ENCODE measurements at regions not wholly inside any gene's neighbourhood (a gene's known extent, or its start where the extent isn't known, plus 50 kb on each side); places are given as distances from the start of the nearest gene placed in this dataset.
A peak's percentile ranks its signal among the peaks of the same experiment; 100 is the strongest.

- no peak for DNase-seq
Observed at GRCh38 chr20:24256307-24256706, 213.1 kb upstream of the SYNDIG1 start.

- DNase-seq, result no peak
Observed at GRCh38 chr20:24254480-24254879, 214.9 kb upstream of the SYNDIG1 start.

- DNase-seq, result no peak
Observed at GRCh38 chr20:24253321-24253720, 216.1 kb upstream of the SYNDIG1 start.

- DNase-seq, result no peak
Observed at GRCh38 chr20:24245094-24245493, 224.3 kb upstream of the SYNDIG1 start.

DNA sequence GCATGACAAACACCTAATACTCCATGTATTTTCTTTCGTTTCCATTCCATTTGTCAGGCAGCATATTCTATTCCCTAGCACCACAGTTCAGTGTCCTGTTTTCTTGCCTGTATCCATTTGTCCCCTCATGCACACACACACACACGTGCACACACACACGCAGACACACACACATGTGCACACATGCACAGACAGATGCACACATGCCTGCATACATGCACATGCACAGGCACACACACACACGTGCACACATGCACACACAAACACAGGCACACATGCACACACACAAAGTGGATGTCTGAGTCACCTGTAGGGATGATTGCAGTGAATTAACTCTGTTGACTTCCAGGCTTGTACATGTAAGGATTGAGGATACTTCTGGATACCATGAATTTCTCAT, 226.7 kb upstream of the SYNDIG1 start:
- DNase-seq, result no peak

DNA sequence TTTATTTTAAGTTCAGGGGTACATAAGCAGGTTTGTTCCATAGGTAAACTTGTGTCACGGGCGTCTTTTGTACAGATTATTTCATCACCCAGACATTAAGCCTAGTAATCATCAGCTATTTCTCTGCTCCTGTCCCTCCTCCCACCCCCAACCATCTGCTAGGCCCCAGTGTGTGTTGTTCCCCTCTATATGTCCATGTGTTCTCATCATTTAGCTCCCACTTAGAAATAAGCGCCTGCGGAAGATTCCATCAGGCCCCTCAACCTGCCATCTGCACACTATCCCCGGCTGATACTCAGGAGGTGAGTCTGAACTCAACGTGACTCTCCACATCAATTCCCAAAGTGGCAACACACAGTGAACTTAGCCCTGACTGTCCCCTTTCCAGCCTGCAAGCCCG, 228.0 kb upstream of the SYNDIG1 start:
- DNase-seq, result no peak

- no peak for DNase-seq
Observed at GRCh38 chr20:24236963-24237362, 232.5 kb upstream of the SYNDIG1 start.

DNA sequence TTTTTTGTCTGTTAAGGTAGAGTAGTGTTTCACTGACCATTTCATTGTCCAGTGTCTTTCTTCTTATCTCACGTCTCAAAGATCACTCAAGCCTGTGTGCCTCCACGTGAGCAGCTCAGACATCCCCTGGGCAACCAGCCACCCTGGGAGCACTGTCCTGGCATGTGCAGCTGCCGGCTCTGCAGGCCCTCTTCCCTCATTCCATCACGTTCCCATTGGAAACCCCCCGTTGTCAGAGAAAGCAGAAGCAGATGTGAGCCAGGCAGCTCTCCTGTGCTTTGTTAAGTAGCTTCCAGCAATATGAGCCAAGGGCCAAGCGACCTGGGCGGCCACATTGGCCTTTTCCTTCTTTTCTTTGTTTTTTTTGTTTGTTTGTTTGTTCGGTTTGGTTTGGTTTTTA, 233.2 kb upstream of the SYNDIG1 start:
- peak; percentile 19 for DNase-seq

- peak; percentile 1 for DNase-seq
Observed at GRCh38 chr20:24235296-24236175, 233.9 kb upstream of the SYNDIG1 start.

DNA sequence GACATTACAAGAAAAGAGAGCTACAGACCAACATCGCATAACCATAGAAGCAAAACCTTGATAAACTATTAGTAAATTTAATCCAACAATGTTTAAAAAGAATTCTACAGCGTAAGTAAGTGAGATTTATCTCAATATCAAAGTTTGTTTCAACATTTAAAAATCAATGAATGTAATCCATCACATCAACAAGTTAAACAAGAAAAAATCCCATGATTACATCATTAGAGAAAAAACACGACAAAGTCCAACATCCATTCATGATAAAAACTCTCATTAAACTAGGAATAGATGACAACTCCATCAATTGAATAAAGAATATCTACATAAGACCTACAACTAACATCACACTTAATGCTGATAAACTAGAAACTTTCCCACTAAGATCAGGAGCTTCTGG, 239.0 kb upstream of the GGTLC1 start:
- DNase-seq, result no peak

DNA sequence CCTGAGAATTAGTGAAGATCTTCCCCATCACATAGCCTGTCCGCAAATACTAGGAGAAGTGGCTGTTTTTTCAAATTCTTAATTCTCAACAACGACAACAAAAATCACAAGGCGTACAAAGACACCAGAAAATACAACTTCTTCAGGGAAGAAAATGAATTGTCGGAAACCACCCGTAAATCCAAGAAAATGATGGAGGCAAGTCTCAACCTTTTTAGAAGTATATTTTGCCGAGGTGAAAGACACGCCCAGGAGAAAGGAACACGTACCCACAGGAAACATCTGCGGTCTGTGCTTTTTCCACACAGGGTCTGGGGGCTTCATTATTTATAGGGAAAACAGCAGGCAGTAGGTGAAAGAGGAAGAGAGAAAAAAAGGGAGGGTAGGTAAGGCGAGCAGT, 223.9 kb upstream of the GGTLC1 start:
- no peak for DNase-seq

DNA sequence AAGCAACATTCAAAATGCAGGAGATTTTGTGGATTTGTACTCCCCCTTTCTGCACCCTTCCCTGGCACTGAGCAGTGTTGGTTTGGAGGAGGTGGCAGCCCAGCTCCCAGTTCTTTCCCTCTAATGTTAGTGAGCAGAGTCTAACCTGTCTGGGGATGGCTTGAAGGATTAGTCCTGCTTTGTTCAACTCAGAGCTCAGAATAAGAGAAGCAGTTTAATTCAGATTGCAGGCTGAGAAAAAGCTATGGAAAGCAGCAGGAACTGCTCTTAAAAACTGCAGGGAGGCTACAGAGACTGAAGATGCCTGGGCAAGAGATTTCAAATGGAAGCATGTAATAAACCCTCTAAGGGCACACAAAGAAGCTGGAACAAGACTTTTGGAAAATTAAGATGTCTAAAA, 223.4 kb upstream of the GGTLC1 start:
- DNase-seq, result no peak

DNA sequence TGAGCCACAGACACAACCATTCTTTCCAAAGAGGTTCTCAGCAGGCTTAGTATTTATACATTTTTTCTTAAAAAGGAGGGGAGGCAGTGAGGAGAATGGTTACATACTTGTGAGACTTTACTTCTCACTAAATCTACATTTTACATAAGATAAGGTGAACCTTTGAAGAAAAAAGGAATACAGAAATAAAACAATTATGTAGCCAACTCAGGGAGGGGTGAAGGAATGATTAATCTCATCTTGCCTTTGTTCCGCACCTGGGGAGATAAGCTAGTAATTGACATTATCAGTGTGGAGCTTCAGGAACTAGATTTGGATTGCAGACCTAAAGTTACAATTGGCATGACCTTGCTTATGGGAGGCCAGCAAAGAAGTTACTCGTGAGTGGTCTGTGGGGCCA, 221.8 kb upstream of the GGTLC1 start:
- no peak for DNase-seq

GRCh38 chr20:24208652-24209051, 220.1 kb upstream of the GGTLC1 start:
- DNase-seq, result no peak

GRCh38 chr20:24207803-24208300, 219.3 kb upstream of the GGTLC1 start:
- no peak for DNase-seq

DNA sequence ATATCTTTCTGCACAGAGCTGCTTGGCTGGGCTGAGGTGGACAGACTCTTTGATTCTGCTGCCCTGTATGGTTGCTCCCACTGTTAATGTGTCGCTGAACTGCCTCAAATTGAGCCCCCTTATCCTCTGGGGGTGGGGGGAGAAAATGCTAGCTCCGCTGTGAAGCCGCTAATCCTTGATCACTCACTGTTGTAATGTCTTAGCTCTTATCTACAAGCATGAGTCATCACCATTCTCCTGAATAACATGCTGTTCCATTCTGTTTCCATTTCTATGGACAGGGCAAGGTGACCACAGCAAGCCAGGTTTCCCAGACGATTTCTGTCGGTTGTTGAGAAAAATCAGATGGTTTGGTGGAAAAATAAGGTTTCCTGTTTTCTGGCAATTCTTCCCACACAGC, 218.4 kb upstream of the GGTLC1 start:
- no peak for DNase-seq

- no peak for DNase-seq
Observed at GRCh38 chr20:24203526-24204183, 215.1 kb upstream of the GGTLC1 start.

DNA sequence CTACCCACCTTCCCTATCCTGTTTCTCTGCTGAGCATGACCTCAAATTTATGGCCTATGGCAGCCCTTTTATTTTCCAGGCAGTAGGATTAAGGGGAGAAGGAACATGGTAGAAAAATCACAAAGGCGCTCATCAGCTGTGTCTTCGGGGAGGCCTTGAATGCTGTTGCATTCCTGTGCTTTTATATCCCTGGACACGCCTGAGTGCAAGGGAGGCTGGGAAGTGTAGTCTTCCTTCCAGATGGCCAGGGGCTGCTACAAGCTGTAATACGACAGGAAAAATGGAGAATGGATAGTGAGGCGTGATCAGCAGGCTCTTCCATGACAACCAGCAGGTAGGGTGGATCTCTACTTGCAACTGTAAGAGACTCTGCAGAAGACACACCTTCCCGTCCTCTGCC, 210.9 kb upstream of the GGTLC1 start:
- no peak for DNase-seq

GRCh38 chr20:24194143-24194542, 205.6 kb upstream of the GGTLC1 start:
- DNase-seq, result no peak

DNA sequence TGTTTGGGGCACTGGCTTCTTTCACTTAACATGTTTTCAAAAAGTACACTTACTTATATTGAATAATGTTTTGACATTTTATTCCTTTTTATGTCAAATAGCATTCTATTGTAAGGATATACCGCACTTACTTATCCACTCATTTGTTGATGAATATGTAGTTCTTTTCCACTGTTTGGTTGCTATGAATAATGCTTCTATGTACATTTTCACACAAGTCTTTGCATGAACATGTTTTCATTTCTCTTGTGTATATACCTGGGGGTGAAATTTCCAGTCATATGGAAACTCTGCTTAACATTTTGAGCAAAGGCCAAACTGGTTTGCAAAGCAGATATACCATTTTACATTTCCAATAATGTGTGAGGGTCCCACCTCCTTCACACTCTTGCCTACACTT, 202.3 kb upstream of the GGTLC1 start:
- DNase-seq, result no peak

- DNase-seq, result no peak
Observed at GRCh38 chr20:24185791-24186190, 197.2 kb upstream of the GGTLC1 start.

DNA sequence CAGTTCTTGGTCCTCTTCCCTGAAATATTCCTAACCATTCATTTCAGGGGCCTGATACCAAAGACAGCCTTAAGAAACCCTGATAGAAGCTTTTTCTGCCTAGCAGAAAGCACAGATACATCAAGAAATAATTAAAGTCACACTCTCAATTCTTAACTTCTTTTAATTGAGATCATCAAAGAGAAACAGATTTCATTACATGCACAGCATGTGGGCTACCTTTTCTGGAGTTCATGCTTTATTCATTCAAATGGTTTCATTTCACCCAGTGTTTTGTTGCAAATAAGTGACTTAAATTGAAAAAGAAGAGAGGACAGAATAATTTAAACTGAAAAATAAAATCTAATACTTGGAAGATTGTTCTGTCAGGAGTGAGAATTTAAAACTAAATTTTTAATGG, 192.6 kb upstream of the GGTLC1 start:
- no peak for DNase-seq

GRCh38 chr20:24169256-24169655, 180.7 kb upstream of the GGTLC1 start:
- DNase-seq, result no peak

GRCh38 chr20:24166412-24166811, 177.8 kb upstream of the GGTLC1 start:
- no peak for DNase-seq

DNA sequence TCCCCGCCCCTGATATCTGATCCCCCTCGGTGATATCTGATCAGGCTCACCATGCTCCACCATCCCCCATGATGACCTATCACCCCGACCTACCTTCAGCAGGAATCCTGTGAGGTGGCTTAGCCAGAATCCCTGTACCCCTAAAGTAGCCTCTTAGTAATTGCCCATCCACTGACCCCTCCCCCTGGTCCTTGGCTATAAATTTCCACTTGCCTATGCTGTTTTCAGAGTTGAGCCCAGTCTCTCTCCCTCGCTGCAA, 177.5 kb upstream of the GGTLC1 start:
- no peak for DNase-seq
